LNCaP clone FGC (cell line): ENCODE measurements at regions not wholly inside any gene's neighbourhood (a gene's known extent, or its start where the extent isn't known, plus 50 kb on each side); places are given as distances from the start of the nearest gene placed in this dataset.

Source experiments
- DNase-seq: peaks from one replicate; pipeline ENCODE4 v3.0.0-alpha.2; 2011; ENCODE audit warnings: low read depth
- H3K4me3 ChIP-seq: 2 replicates; pipeline ENCODE4 v1.5.1; 2011; ENCODE audit warnings: mild to moderate bottlenecking, low read depth, low read length, control low read depth
- TF ChIP-seq, protein P1 (sequence below): IDR thresholded peaks from 2 replicates; pipeline ENCODE4 v1.5.1; 2012; ENCODE audit warnings: mild to moderate bottlenecking; ENCODE audit not compliant: control insufficient read depth, insufficient read depth; ENCODE audit errors: extremely low read depth

DNA sequence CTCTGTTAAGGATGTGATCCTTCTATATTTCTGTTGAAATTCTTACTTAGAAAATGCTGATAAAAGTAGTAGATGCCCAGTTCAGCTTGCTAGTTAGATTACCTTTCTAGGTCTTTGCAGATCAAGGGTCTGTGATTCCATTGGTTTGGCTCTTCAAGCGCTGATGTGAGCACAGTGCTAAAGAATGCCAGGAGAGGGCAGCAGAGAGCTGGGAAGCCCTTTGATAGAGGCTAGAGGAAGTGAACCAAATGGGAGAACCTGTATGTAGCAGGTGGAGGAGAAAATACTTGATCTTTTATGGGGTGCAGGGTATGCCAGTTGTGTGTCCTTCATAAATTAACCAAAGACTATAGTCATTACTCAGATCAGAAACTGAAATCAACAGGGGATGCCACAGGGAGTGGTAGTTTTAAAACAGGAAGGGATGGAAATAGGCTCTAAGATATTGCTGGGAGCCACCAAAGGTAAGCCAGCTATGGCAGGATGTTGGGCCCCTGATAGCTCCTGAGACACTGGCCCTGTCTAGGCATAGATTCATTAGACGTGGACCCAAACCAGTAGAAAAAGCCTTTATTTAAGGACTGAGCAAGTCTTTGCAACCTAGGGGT lies 677.4 kb downstream of the SQOR start:
- no peak overlapping the region for H3K4me3 ChIP-seq
- DNase-seq = peak; percentile 30
- TF ChIP-seq, protein P1, sequence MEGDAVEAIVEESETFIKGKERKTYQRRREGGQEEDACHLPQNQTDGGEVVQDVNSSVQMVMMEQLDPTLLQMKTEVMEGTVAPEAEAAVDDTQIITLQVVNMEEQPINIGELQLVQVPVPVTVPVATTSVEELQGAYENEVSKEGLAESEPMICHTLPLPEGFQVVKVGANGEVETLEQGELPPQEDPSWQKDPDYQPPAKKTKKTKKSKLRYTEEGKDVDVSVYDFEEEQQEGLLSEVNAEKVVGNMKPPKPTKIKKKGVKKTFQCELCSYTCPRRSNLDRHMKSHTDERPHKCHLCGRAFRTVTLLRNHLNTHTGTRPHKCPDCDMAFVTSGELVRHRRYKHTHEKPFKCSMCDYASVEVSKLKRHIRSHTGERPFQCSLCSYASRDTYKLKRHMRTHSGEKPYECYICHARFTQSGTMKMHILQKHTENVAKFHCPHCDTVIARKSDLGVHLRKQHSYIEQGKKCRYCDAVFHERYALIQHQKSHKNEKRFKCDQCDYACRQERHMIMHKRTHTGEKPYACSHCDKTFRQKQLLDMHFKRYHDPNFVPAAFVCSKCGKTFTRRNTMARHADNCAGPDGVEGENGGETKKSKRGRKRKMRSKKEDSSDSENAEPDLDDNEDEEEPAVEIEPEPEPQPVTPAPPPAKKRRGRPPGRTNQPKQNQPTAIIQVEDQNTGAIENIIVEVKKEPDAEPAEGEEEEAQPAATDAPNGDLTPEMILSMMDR = peak; percentile 91

DNA sequence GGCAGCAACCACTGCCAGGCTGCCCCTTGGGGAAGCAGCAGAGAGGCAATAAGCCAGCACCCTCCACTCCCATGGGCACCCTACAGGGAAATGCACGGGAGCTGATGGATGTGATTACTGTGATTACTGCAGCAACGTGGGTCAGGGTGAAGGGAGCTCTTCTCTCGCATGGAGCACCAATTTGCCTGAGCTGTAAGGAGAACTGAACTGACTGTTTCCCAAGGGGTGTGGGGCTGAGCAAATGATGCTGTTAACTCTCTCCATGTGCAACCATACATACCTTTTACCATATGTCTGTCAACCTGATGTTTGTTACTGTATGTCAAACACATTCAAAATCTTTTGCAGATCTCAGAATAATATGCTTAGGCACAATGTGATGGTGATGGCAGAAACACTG lies 680.6 kb downstream of the SQOR start:
- DNase-seq = no peak
- TF ChIP-seq, protein P1 = no peak
- H3K4me3 ChIP-seq = no peak overlapping the region

DNA sequence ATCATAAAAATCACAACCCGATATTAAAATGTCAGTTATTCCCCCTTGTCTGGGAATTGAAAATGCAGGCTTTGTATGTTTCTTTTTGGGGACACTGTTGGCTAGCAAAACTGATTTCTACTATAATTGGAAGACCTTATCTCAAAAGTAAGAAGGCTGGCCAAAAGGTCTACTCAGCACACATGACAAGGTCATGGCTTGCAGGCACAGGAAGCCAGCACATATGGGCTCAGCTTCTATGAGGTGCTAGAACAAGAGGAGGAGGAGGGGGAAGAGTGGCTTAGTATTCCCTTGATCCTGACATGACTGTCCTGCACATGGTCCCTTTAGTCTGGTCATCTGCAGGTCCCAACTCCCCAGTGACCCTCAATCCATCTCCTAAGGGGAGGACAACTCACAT lies 681.2 kb downstream of the SQOR start:
- TF ChIP-seq, protein P1 = no peak
- DNase-seq = no peak
- no peak overlapping the region for H3K4me3 ChIP-seq

DNA sequence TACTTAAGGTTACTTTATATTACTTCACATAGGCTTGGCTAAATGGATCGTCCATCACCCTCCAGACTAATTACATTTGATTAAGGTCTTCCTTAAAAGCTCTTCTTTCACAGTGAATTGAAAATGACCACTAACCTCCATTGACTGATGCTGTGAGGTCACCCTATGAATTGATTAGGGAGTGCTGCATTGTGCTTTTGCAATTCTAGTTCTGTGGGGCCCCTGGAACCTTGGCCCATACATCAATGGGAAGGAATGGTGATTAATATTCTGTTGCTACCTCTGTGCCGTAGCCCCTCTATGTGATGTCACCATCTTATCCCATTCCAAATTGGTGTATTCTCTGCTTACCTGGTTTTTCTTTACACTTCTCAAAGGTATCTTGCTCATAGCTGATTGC lies 682.2 kb downstream of the SQOR start:
- TF ChIP-seq, protein P1 = no peak
- H3K4me3 ChIP-seq = no peak overlapping the region
- DNase-seq = no peak

DNA sequence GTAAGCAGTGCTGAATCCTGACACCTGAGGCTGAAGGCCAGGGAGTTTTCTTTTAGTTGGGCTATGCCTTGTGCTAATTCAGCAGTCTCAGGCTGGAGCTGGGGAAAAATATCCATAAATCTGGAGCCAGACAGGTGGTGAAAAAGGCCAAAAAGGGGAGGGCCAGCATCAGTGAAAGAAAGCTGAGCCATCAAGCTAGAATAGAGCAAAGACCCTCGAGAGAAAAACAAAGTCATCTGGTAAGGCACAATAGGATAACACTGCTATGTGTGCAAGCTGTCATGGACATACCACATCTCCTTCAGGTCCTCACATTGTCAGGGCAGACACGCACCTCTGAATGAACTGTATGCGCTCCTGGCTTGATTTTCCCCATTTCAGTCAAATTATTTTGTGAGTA lies 687.9 kb downstream of the SQOR start:
- TF ChIP-seq, protein P1 = no peak
- no peak for DNase-seq
- H3K4me3 ChIP-seq = no peak overlapping the region

DNA sequence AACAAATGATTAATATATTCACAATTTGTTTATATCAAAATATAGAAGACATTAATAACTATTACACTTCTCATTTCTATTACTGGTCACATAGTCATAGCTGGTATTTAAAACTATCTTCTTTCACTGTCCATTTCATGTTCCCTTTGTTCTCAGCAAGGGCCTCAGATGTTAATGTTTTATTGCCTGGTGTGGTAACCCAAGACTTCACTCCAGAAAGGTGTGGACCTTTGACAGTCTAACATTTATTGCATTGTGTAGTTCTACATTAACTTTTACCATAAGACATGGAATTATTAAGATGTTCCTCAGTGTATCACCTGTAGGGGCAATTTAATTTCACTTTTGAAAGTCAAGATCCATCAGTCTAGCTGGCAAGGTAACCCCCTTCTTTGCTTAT lies 691.3 kb downstream of the SQOR start:
- H3K4me3 ChIP-seq = no peak overlapping the region
- DNase-seq = no peak
- TF ChIP-seq, protein P1 = no peak

DNA sequence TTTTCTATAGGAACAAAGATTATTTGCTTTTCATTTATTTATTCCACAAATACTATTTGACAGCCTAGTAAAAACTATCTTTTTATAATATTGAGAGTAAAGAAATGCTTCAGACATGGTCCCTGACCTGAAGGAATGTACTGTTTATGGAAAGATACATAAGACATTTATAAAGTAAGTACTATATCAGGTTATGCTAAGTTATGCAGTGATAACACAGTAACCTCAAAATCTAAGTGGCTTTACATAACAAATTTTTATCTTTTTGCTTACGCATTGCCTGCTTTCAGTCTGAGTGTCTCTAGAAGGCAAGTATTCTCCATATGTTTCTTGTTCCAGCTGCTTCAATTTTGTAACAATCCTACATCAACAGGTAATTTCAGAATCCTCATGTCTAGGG lies 694.0 kb downstream of the SQOR start:
- TF ChIP-seq, protein P1 = no peak
- DNase-seq = no peak
- H3K4me3 ChIP-seq = no peak overlapping the region
